Head of caudate nucleus (tissue), 42 donors: ENCODE measurements at regions not wholly inside any gene's neighbourhood (a gene's known extent, or its start where the extent isn't known, plus 50 kb on each side); places are given as distances from the start of the nearest gene placed in this dataset.

ENCODE experiments used
- DNase-seq, 42 donors: peaks; one replicate each; pipeline versions ENCODE4 v3.0.0 to v3.0.0-alpha.2; 2020 to 2021; ENCODE audit warnings: mixed read lengths in 7 of 42
- intact Hi-C: fragments of 100-400 bp; cut with DNase I; formaldehyde crosslinking; loops from one replicate; pipeline ENCODE4 v1.15.0; 2022

DNA sequence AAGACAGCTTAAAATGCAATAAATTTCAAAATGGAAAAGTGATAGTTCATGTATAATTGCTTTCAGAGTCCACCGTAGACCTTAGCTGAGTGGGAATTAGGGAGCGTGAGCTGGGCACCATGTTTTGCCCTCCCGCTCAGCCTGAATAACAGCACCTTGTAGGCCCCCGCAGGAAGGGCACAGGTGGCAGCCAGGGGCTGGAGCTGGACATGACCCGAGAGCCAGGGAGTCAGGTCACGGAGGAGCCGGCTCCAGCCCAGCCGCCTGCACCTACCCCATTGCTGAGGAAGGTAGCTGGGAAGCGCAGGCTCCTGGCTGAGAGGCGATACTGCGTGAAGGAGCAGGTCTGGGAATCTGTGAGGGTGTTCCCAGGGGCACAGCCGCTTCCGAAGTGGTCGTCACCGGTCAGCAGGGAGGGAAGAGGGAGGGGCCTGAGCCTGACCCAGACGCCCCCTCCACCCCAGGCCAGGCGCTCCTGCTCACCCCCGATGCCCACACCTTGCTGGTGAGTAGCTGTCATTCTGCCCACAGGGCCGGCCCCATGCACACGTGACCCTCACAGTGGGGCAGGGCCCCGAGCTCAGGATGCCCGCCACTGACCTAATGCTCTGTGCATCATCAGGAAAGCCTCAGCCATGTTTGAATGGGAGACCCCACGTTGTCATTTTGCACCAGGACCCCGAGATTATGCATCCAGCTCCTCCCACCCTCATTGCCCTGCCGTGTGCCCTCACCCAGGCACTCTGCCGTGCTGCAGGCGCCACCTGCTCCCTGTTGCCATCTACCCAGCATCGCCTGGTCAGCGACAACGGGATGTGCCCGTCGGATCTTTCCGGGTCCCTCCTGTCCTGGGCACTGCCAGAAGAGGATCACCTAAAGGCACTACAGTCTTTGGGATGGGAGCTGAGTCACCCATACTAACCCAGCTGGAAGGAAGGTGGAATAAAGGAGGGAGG, 129.2 kb upstream of the TCERG1L start:
- intact Hi-C loops = no loop called here
- DNase-seq = no peak

DNA sequence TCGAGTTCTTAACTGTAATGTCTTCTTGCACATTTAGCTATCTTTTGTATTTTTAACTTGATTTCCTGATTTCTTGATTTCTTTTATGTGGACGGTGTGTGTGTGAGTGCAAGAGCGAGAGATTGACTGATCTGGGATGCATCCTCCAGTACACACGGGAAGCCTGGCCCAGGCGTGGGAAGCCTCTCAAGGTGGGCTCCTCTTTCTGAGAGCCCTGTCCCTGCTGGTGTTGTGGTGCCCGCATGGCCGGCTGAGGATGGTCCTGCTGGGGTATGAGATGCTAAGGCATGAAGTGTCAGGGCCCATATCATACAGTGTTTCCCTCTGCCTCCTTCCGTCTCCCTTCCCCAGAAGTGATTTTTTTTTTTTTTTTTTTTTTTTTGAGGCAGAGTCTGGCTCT, 130.8 kb upstream of the TCERG1L start:
- intact Hi-C loops = no loop called here
- peak in 1 of 42 donors; percentile 10 for DNase-seq

DNA sequence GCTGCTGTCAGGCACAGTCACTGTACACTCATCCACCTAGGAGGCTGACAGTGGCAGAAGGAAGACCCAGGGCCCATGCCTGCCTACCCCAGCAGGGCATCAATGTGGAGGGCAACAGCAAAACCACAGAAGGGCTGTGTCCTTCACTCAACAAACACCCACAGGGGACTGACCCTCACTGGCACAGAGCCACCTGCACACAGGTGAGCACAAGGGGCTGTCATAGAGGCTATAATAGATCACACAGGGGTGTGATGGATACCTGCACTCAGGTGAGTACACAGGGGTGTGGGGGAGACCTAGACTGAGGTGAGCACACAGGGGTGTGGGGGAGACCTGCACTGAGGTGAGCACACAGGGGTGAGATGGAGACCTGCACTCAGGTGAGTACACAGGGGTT, 132.8 kb upstream of the TCERG1L start:
- DNase-seq = peak in 2 of 42 donors; percentile 7 to 19
- intact Hi-C loops = no loop called here

DNA sequence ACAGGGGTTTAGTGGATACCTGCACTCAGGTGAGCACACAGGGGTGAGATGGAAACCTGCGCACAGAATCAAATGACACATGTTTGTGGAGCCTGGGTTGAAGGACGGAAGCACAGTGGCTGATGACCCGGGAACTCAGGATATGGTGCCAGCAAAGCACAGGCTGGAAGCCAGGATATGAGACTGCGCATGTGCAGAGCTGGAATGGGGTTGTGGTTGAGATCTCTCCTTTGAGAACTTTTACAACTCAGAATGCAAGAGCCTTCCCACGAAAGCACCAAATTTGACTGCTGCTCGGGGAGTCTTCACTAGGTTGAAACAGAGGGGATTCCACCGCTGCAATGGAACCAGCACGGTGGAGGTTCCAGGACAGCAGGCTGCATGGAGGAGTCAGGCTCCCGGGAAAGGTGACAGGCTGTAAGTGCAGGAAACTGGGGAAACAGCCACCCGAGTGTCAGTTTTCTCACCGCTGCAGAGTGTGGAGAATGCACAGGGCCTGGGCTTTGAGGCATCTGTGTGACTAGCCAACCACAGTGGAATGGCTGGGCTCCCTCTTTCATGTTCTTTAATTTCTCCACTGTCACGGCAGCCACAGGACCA, 133.4 kb upstream of the TCERG1L start:
- intact Hi-C loops = no loop called here
- DNase-seq = peak in 3 of 42 donors; percentile 6 to 34 (median 14)

DNA sequence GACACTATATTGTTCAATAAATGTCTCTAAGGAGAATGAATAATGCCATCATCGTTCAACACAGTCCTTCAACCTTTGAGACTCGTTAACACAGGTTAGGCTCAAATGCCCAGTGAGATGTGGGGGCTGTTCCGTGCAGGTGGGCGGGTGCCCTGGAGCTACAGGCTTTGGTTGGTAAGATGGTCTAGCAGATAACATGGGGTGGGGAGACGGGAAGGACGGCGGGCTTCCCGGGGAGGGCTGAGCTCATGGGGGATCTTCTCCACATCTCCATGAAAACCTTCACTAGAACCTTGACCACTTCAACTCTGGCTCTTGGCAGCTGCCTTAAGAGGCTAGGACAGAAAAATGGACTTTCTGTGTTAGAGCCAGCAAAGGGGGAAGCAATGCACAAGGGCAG, 134.1 kb upstream of the TCERG1L start:
- peak in 2 of 42 donors; percentile 5 to 9 for DNase-seq
- intact Hi-C loops = no loop called here

DNA sequence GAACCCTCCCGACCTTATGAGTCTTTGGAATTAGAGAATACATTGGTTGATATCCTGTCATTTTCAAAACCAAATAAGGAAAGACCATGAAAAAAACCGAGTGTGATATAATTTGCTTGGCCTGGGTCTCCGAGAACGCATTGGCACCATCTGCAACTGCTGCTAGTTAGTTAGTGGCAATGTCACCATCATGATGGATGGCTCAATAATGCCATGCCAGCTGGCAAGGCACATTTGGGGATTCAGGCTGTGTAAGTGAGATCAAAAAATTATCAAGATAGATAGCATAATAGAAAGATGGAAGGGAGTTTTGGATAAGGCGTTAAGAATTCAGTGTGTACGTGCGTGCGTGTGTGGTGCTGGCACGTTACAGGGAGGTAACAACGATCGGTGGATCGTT, 134.7 kb upstream of the TCERG1L start:
- DNase-seq = peak in 1 of 42 donors; percentile 3
- intact Hi-C loops = no loop called here

DNA sequence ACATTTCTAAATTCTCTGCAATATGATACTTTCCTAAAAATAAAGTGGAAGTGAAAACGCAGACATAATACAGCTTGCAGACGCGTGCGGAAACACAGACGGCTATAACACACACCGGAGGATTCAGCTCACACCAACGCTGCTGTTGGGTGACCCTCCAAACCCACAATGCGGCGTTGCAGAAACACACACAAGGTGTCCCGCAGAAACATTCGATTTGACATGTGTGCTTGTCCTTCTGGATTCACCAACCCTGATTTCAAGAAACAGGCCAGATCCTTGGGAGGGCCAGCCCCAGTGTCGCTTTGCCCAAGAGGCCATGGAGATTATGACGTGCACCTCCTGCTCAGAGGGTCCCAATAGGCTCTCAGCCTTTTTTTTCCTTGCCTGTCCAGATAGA, 136.7 kb upstream of the TCERG1L start:
- peak in 2 of 42 donors; percentile 5 to 27 for DNase-seq
- intact Hi-C loops = no loop called here

DNA sequence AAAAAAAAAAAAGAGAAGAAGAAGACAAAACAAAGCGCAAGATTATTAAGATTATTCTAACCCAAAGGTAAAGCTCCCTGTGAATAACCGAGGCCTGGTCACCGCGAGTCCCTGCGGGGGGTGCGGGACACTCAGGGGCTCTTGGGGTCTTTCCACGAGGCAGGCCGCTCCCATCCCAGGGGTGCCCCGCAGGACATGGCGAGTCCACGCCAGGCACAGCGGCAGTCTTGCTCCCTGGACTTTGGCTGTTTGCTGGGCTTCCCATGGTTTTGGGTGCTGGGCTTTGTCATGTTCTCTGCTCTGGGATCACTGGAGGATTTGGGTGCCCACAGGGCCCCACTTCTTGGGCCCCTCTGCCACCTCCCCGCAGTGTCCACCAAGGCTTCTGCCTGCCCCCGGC, 137.4 kb upstream of the TCERG1L start:
- DNase-seq = peak in 2 of 42 donors; percentile 7 to 35
- intact Hi-C loops = no loop called here

DNA sequence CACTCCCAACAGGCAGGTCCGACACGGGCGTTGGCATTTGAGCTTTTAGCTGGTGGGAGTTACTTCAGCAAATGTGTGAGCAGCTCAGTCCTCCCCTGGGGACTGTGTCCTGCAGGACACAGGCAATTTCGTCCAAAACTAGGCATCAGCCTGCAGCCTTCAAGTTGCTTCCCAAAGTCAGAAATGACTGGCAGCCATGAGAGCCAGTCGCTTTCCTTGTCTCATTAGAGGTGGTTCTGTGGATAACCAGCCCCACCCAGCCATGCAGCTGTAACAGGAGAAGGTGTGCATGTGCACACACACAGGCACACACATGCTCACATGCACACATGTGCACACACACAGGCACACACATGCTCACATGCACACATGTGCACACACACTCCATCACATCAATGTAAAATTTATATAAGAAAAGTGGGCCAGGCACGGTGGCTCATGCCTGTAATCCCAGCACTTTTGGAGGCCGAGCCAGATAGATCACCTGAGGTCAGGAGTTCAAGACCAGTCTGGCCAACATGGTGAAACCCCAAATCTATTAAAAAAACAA, 138.8 kb upstream of the TCERG1L start:
- intact Hi-C loops = loop anchor here (10.0 kb wide), 1 partner anchor 425 kb away; no protein-coding TSS in a partner anchor
- peak in 1 of 42 donors; percentile 31 for DNase-seq

DNA sequence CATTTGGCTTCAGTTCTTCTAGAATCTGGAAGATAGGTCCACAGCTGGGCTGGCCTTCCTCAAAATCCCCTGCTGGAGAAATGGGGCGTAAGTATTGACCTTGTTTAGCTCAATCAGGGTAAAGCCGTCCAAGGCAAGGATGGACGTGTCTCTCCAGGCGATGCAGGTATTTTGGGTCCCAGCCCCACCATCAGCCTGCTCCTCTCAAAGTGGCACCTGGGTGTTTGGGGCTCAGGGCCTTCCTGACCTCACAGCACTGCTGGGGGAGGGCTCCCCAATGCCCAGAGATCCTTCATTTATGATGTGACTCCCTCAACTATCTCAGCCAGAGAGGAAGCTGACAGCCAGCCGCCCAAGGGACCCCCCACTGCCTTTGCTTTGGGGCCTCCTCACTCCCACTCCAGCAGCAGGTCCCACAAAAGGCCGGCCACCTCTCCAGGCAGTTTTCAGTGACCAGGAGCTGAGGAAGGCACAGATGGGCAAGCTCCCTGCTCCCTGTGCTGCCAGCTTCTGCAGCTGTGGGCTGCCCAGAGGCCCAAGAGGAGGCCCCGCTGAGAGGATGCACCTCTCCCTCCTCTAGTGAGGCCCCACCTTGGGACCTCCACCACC, 140.0 kb upstream of the TCERG1L start:
- peak in 2 of 42 donors; percentile 12 to 31 for DNase-seq

DNA sequence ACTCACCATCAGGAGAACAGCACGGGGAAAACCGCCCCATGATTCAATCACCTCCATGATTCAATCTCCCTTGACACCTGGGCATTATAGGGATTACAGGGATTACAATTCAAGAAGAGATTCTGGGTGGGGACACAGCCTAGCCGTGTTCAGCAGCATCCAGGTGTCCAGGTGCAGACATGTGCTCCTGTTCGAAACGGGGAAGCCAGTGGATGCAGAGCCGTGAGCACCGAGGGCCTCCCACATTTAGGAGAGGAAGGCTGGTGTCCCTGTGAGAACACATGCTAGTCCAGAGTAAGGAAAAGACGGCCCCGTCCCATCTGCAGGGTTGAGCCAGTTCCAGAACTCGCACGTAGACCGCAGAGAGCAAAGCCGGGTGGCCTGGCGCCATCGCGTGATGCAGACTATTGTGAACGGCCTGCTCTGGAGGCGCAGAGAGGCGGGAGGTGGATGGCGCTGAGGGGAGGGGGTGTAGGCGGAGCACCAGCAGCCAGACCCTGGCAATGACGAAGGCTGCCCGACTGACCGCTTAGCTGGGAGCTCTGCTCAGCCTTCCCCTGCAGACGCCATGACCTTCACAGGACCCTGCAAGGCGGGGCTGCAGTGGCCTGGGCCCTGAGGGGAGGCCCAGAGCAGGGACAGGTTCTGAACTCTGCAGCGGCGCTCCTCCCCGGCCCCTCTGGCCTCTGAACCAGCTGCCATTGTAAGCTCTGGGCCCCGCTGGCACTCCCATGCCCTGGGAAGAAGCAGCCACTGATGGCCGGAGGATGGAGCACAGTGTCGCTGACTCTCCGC, 141.6 kb upstream of the TCERG1L start:
- DNase-seq = peak; percentile 43 to 84 (median 70)
- intact Hi-C loops = loop anchor here (10.0 kb wide), 1 partner anchor 422 kb away; no protein-coding TSS in a partner anchor

More for the DNA sequence above, 140.0 kb upstream of the TCERG1L start:
- intact Hi-C loops = loop anchor here (10.0 kb wide), 1 partner anchor 423 kb away; no protein-coding TSS in a partner anchor

DNA sequence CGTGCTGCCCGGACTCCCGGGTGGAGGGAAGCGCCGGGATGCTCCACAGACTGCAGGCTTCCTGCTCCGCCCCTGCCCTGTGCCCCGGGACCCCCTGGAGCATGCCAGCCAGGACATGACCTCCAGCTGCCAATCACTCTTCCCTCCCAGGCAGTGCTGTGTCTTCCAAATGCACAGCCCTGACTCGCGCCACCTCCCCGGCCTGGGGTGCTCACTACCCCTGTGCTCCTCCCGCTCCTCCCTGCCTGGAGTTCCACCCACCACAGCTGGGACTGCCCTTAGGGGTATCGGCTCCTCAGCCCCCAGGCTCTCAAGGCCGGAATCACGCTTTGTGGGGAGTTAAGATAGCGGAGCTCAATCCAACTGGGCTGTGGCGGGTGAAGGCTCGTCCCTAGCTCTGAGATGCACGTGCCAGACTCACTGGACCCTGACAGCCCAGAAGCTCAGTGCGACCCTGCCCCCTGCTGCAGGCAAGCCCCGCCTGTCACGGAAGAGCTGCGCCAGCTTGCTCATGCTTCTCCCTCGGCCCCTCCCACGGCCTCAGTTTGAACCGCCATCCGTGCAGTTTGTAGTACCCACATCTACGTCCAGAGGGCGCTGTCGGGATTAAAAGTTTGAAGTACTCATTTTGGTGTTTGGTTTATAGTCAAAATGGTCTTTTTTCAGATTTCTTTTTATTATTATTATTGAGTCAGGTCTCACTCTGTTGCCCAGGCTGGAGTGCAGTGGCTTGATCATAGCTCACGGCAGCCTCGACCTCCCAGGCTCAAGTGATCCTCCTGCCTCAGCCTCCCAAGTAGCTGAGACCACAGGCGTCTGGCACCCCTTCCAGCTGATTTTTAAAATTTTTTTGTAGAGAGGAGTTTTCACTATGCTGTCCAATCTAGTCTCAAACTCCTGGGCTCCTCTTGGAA, 142.5 kb upstream of the TCERG1L start:
- DNase-seq = peak; percentile 67 to 94 (median 86)
- intact Hi-C loops = loop anchor here (10.0 kb wide), 1 partner anchor 421 kb away; no protein-coding TSS in a partner anchor

DNA sequence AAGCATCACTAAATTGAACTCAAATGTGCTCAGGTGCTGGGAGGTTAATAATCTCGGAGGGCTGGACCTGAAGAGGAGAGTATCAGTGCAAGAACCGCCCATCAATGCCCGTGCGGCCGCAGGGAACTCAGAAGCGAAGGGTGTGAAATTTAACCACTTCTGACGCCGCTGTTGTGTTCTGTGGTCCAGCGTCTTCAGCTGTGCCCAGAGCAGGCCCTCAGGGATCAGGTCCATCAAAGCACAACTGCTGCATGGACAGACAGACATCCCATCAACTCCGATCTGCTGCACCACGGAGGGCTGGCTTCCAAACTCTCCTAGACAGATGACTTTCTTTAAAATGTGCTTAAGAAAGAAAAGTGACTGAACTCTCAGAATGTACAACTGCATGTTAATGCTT, 144.9 kb upstream of the TCERG1L start:
- peak in 1 of 42 donors; percentile 30 for DNase-seq
- intact Hi-C loops = loop anchor here (10.0 kb wide), 1 partner anchor 418 kb away; no protein-coding TSS in a partner anchor

DNA sequence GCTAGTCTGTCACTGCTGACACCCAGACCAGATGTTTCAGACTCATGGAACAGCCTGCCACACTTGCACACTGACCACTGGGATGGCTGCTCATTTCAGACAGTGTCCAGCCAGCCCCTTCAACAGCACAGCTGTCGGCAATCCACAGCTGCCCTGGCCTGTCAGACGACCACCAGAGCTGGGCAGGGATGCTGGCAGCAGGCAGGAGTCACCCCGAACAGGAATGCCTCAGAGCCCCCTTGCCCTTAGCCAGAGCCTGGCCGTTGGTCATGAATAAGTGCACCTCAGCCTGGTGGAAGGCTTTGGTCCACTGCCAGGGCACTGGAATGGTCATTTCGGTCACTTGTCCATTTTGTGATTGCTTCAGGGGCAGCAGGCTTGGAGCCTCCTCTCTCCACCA, 149.6 kb upstream of the TCERG1L start:
- DNase-seq = peak in 1 of 42 donors; percentile 30
- intact Hi-C loops = no loop called here

DNA sequence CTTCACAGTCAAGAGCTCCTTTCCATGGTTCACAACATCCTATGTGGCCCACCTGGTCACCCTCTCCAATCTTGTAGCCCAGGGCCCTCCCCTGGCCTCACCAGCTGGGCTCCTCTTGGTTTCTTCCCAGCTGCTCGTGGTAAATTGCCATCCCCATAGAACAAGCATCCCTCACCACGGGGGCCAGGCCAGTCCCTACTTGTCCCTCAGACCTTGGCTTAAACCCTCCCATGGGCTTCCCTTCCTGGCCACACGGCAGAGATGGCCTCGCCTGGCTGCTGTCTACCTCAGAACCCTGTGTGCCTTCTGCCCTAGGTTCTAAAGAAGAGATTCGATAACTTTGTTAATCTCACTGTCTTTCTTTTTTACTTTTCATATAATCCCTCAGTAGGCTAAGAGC, 153.3 kb upstream of the TCERG1L start:
- intact Hi-C loops = no loop called here
- DNase-seq = peak in 3 of 42 donors; percentile 6 to 25 (median 24)

DNA sequence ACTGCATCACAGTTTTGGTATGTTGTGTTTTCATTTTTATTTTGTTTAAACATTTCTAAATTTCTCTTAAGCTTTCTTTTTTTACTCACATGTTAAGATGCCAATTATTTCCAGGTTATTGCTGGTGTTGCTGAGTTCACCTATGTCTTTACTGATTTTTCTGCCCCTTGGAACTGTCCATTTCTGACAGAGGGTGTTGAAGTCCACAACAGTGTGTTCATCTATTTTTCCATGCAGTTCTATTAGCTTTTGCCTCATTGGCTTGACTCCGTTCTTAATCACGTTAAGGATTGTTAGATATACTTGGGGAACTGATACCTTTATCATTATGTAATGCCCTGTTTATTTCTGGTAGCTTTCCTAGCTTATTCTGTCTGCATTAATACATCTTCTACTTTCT, 158.0 kb upstream of the TCERG1L start:
- no peak for DNase-seq
- intact Hi-C loops = no loop called here

DNA sequence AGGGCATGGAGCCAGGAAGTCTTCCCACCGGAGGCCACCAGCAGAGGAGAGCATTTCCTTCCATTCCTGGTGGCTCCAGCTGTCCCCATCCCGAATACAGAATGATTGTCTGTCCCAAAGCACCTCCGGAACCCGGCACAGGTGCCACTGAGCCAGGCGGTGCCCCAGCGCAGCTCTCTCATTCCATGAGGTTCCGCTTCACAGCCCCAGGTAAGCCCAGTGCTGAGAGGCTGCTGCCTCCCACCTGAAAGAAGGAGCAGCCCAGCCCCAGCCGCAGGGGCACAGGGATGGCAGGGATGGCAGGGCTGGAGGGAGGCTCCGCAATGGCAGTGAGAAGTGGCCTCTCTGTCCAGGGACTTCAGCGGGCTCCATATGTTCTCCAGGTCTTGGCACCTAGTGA, 162.1 kb upstream of the TCERG1L start:
- intact Hi-C loops = no loop called here
- DNase-seq = peak in 1 of 42 donors; percentile 25
